HCT116 (cell line): ENCODE measurements at regions not wholly inside any gene's neighbourhood (a gene's known extent, or its start where the extent isn't known, plus 50 kb on each side); places are given as distances from the start of the nearest gene placed in this dataset.

Experiments used
- ATAC-seq: fragments of 200-7000 bp; cut with Tn5 transposase; 2 replicates; pipeline ENCODE4 v1.9.1; 2020; ENCODE audit warnings: mild to moderate bottlenecking, moderate library complexity
- BruUV-seq: library from RNA; stranded (reverse); fragments of 400-500 nt; replicated peaks from 2 replicates; lab custom pipeline; 2021; lab: Mats Ljungman, UMichigan
- CTCF ChIA-PET: fragments of 300-600 bp; sonication (Branson Sonifier 250); formaldehyde crosslinking; loops from one replicate; lab custom pipeline; 2021; ENCODE audit warnings: antibody characterized with exemption; lab: Charles Lee
- POLR2A ChIA-PET: fragments of 300-600, 350-600 bp; sonication (Branson Sonifier 250); formaldehyde crosslinking; loops from one replicate; lab custom pipeline; 2021; ENCODE audit warnings: antibody characterized with exemption; lab: Charles Lee
- RAD21 ChIA-PET, 2 experiments: fragments of 300-600 bp; sonication (Branson Sonifier 250); formaldehyde crosslinking; loops; one replicate each; lab custom pipeline; 2023; ENCODE audit warnings: low total read pairs in 2 of 2; ENCODE audit not compliant: uncharacterized antibody in 2 of 2, unreplicated experiment in 2 of 2, low non-redundant PET in 1 of 2; lab: Charles Lee
- DNase-seq: peaks from one replicate; pipeline ENCODE4 v3.0.0-alpha.2; 2010; ENCODE audit warnings: low read depth, low spot score
- H2AFZ ChIP-seq: fragments of 200-600 bp; shearing (Covaris generic), sonication (generic); 2 replicates; pipeline ENCODE4 v1.6.1; 2017; ENCODE audit warnings: low read depth, mixed run types, mixed read lengths, antibody characterized with exemption, low read length; ENCODE audit not compliant: poor library complexity, severe bottlenecking
- H3K27ac ChIP-seq: 2 replicates; pipeline ENCODE4 v1.5.1; 2012; ENCODE audit warnings: low read depth, low read length
- H3K27me3 ChIP-seq: fragments of 200-600 bp; sonication (generic); 2 replicates; pipeline ENCODE4 v1.6.1; 2016; ENCODE audit warnings: mixed run types, low read length, mixed read lengths; ENCODE audit not compliant: insufficient read depth
- H3K36me3 ChIP-seq, 2 experiments: fragments of 200-500 bp in 1 of 2; fragments of 200-600 bp in 1 of 2; sonication (Bioruptor generic) in 1 of 2; sonication (generic) in 1 of 2; 2 replicates each; pipeline versions ENCODE4 v1.5.1 to v1.6.1; 2014 to 2016; ENCODE audit warnings: low read length in 2 of 2, inconsistent platforms in 1 of 2, mixed read lengths in 1 of 2, mixed run types in 1 of 2; ENCODE audit not compliant: insufficient read depth in 2 of 2, control insufficient read depth in 1 of 2
- H3K4me1 ChIP-seq, 2 experiments: fragments of 200-600 bp in 1 of 2; sonication (generic) in 1 of 2; 2 replicates each; pipeline versions ENCODE4 v1.5.1 to v1.6.1; 2012 to 2017; ENCODE audit warnings: low read length in 2 of 2, inconsistent platforms in 1 of 2, mild to moderate bottlenecking in 1 of 2, mixed read lengths in 1 of 2, mixed run types in 1 of 2, moderate library complexity in 1 of 2; ENCODE audit not compliant: insufficient read depth in 2 of 2, control insufficient read depth in 1 of 2
- H3K4me2 ChIP-seq: fragments of 200-600 bp; sonication (generic); 2 replicates; pipeline ENCODE4 v1.6.1; 2017; ENCODE audit warnings: mixed run types, low read length, mixed read lengths
- H3K4me3 ChIP-seq, 2 experiments: fragments of 200-600 bp in 1 of 2; sonication (generic) in 1 of 2; replicated peaks in 1 of 2; 2 replicates each; pipeline ENCODE4 v1.5.1; 2011 to 2016; ENCODE audit warnings: low read length in 2 of 2, control low read depth in 1 of 2, low read depth in 1 of 2, mild to moderate bottlenecking in 1 of 2, mixed read lengths in 1 of 2, mixed run types in 1 of 2
- H3K79me2 ChIP-seq: fragments of 200-600 bp; sonication (generic); 2 replicates; pipeline ENCODE4 v1.6.1; 2017; ENCODE audit warnings: mild to moderate bottlenecking, mixed run types, low read length, moderate library complexity, mixed read lengths; ENCODE audit not compliant: insufficient read depth
- H3K9ac ChIP-seq: fragments of 200-600 bp; sonication (generic); 2 replicates; pipeline ENCODE4 v1.6.1; 2016; ENCODE audit warnings: low read length, mixed read lengths
- H3K9me2 ChIP-seq: fragments of 200-600 bp; sonication (generic), shearing (Covaris generic); 2 replicates; pipeline ENCODE4 v1.6.1; 2017; ENCODE audit warnings: mixed run types, mild to moderate bottlenecking, moderate library complexity; ENCODE audit not compliant: insufficient read depth
- H3K9me3 ChIP-seq, 2 experiments: fragments of 200-500 bp in 1 of 2; fragments of 200-600 bp in 1 of 2; sonication (Bioruptor generic) in 1 of 2; sonication (generic) in 1 of 2; 2 replicates each; pipeline ENCODE4 v1.6.1; 2014 to 2017; ENCODE audit warnings: low read length in 2 of 2, mixed read lengths in 2 of 2, inconsistent platforms in 1 of 2, low read depth in 1 of 2, mild to moderate bottlenecking in 1 of 2, mixed run types in 1 of 2, moderate library complexity in 1 of 2; ENCODE audit not compliant: control insufficient read depth in 1 of 2, insufficient read depth in 1 of 2
- H4K20me1 ChIP-seq: fragments of 200-600 bp; sonication (generic), shearing (Covaris generic); 2 replicates; pipeline ENCODE4 v1.6.1; 2017; ENCODE audit warnings: mixed run types, mild to moderate bottlenecking, moderate library complexity; ENCODE audit not compliant: insufficient read depth
- ATF3 ChIP-seq: IDR thresholded peaks from 2 replicates; pipeline ENCODE4 v1.6.1; 2012
- CBX3 ChIP-seq: IDR thresholded peaks from 2 replicates; pipeline ENCODE4 v1.6.1; 2012; ENCODE audit warnings: low read depth
- CEBPB ChIP-seq: IDR thresholded peaks from 2 replicates; pipeline ENCODE4 v1.6.1; 2012; ENCODE audit warnings: low read depth
- CTCF ChIP-seq, 3 experiments: fragments of 200-600 bp in 1 of 3; sonication (generic) in 1 of 3; IDR thresholded peaks in 2 of 3; conservative IDR thresholded peaks in 1 of 3; 2 replicates each; pipeline ENCODE4 v1.5.1; 2012 to 2017; ENCODE audit warnings: low read depth in 2 of 3, low read length in 2 of 3, antibody characterized with exemption in 1 of 3, borderline replicate concordance in 1 of 3, control low read depth in 1 of 3, mild to moderate bottlenecking in 1 of 3, mixed read lengths in 1 of 3, mixed run types in 1 of 3, moderate library complexity in 1 of 3; ENCODE audit not compliant: insufficient read depth in 1 of 3
- EGR1 ChIP-seq: IDR thresholded peaks from 2 replicates; pipeline ENCODE4 v1.6.1; 2012; ENCODE audit warnings: low read depth
- EZH2phosphoT487 ChIP-seq: fragments of 200-600 bp; IDR thresholded peaks from 2 replicates; pipeline ENCODE4 v1.6.1; 2018; ENCODE audit warnings: antibody characterized with exemption, borderline replicate concordance
- JUND ChIP-seq: IDR thresholded peaks from 2 replicates; pipeline ENCODE4 v1.6.1; 2012
- MAX ChIP-seq: IDR thresholded peaks from 2 replicates; pipeline ENCODE4 v1.6.1; 2012
- POLR2A ChIP-seq: IDR thresholded peaks from 2 replicates; pipeline ENCODE4 v1.7.0; 2011; ENCODE audit warnings: borderline replicate concordance; ENCODE audit not compliant: insufficient read depth, insufficient read length; ENCODE audit errors: extremely low read depth
- POLR2AphosphoS5 ChIP-seq: IDR thresholded peaks from 2 replicates; pipeline ENCODE4 v1.6.1; 2011; ENCODE audit warnings: mild to moderate bottlenecking, low read depth, low read length, moderate library complexity
- RAD21 ChIP-seq: IDR thresholded peaks from 2 replicates; pipeline ENCODE4 v1.6.1; 2012; ENCODE audit warnings: low read depth, mild to moderate bottlenecking
- SIN3A ChIP-seq: IDR thresholded peaks from 2 replicates; pipeline ENCODE4 v1.6.1; 2012; ENCODE audit warnings: low read depth
- SP1 ChIP-seq: IDR thresholded peaks from 2 replicates; pipeline ENCODE4 v1.6.1; 2012; ENCODE audit warnings: low read depth
- SRF ChIP-seq: IDR thresholded peaks from 2 replicates; pipeline ENCODE4 v1.6.1; 2012; ENCODE audit warnings: low read depth
- TCF7L2 ChIP-seq: IDR thresholded peaks from 2 replicates; pipeline ENCODE4 v1.7.0; 2011; ENCODE audit warnings: borderline replicate concordance, inconsistent platforms; ENCODE audit not compliant: insufficient read depth, insufficient read length; ENCODE audit errors: extremely low read depth
- ZBTB33 ChIP-seq: IDR thresholded peaks from 2 replicates; pipeline ENCODE4 v1.6.1; 2011; ENCODE audit warnings: mild to moderate bottlenecking, low read length, moderate library complexity; ENCODE audit not compliant: insufficient replicate concordance; ENCODE audit errors: extremely low read depth
- ZFX ChIP-seq: fragments of 450-650 bp; IDR thresholded peaks from 2 replicates; pipeline ENCODE4 v1.6.1; 2017
- intact Hi-C: fragments of 100-400 bp; cut with micrococcal nuclease; formaldehyde crosslinking; loops from 2 replicates; pipeline ENCODE4 v1.10.0; 2022

GRCh38 chr9:79193001-79193400, 378.8 kb upstream of the TLE4 start:
- ATAC-seq (no peak), DNase-seq (no peak)
- ChIA-PET CTCF (no interaction called here), RAD21 (no interaction called here), POLR2A (no interaction called here)
- no peaks in the 10 kb centered on the region for H3K4me1 ChIP-seq
- H3K79me2 ChIP-seq, result no peaks in the 10 kb centered on the region
- no peak overlapping the region for H3K4me2 ChIP-seq
- no peak overlapping the region for H3K9ac ChIP-seq
- no peaks in the 10 kb centered on the region for H3K9me3 ChIP-seq
- intact Hi-C loops, result no loop called here
- H3K36me3 ChIP-seq, result no peaks in the 10 kb centered on the region
- H3K27me3 ChIP-seq, result no peaks in the 10 kb centered on the region
- H3K9me2 ChIP-seq, result no peaks in the 10 kb centered on the region
- H2AFZ ChIP-seq, result no peak overlapping the region
- no peak overlapping the region for H3K4me3 ChIP-seq
- TF ChIP-seq JUND (no peak), ZFX (no peak), POLR2A (no peak), ZBTB33 (no peak), SIN3A (no peak), EZH2phosphoT487 (no peak), TCF7L2 (no peak)
- no peak overlapping the region for H3K27ac ChIP-seq
- H4K20me1 ChIP-seq, result no peaks in the 10 kb centered on the region
- no TSS peak for BruUV-seq

- TF ChIP-seq CBX3, result no peak
- TF ChIP-seq EGR1, result no peak
- no peak for TF ChIP-seq RAD21
- no peak for TF ChIP-seq TCF7L2
- TF ChIP-seq CEBPB, result no peak
- no peak for TF ChIP-seq MAX
- no peak for TF ChIP-seq POLR2A
- no peak for TF ChIP-seq ZFX
- TF ChIP-seq ATF3, result no peak
- TF ChIP-seq POLR2AphosphoS5, result no peak
- no peak for TF ChIP-seq CTCF (IDR thresholded peaks at IDR 0.05 in 2 of 3, conservative IDR thresholded peaks at IDR 0.05 in 1 of 3; ENCODE audit: borderline replicate concordance in 1 of 3, insufficient read depth in 1 of 3, low read depth in 2 of 3, low read length in 2 of 3)
- TF ChIP-seq SRF, result no peak
- no peak for TF ChIP-seq SP1
- RAD21 ChIA-PET, result no interaction called here
- ATAC-seq, result no peak
Observed at GRCh38 chr9:79193501-79194223, 378.1 kb upstream of the TLE4 start.

More at GRCh38 chr9:79193501-79194223, 378.1 kb upstream of the TLE4 start:
- no peak overlapping the region for H2AFZ ChIP-seq
- no peaks in the 10 kb centered on the region for H3K27me3 ChIP-seq
- no peaks in the 10 kb centered on the region for H3K4me1 ChIP-seq
- no peak overlapping the region for H3K4me2 ChIP-seq
- no peak overlapping the region for H3K9ac ChIP-seq
- no TSS peak for BruUV-seq
- H3K79me2 ChIP-seq, result no peaks in the 10 kb centered on the region
- no peaks in the 10 kb centered on the region for H3K36me3 ChIP-seq
- POLR2A ChIA-PET, result no interaction called here
- H3K27ac ChIP-seq, result no peak overlapping the region
- CTCF ChIA-PET, result no interaction called here
- no peaks in the 10 kb centered on the region for H4K20me1 ChIP-seq
- no peaks in the 10 kb centered on the region for H3K9me2 ChIP-seq
- no peaks in the 10 kb centered on the region for H3K9me3 ChIP-seq
- H3K4me3 ChIP-seq, result no peak overlapping the region
- DNase-seq, result no peak
- intact Hi-C loops, result no loop called here
